SKM-1 (cell line): ENCODE measurements at regions not wholly inside any gene's neighbourhood (a gene's known extent, or its start where the extent isn't known, plus 50 kb on each side); places are given as distances from the start of the nearest gene placed in this dataset.

Source experiments
- DNase-seq: peaks from one replicate; lab custom pipeline; 2025; ENCODE audit not compliant: unreplicated experiment; lab: John Stamatoyannopoulos, UW

GRCh38 chr20:24738058-24738775, 210.9 kb upstream of the CST7 start:
- no peak for DNase-seq

GRCh38 chr20:24738981-24739633, 210.0 kb upstream of the CST7 start:
- no peak for DNase-seq

- DNase-seq: no peak
These were observed 209.3 kb upstream of the CST7 start for GRCh38 chr20:24739746-24740145.

- no peak for DNase-seq
These were observed 207.5 kb upstream of the CST7 start for GRCh38 chr20:24741493-24742072.

- no peak for DNase-seq
These were observed 206.6 kb upstream of the CST7 start for GRCh38 chr20:24742436-24742835.

- DNase-seq: no peak
These were observed 206.1 kb upstream of the CST7 start for GRCh38 chr20:24742989-24743388.

- no peak for DNase-seq
These were observed 205.4 kb upstream of the CST7 start for GRCh38 chr20:24743641-24744040.

GRCh38 chr20:24744747-24745146, 204.3 kb upstream of the CST7 start:
- DNase-seq: no peak

GRCh38 chr20:24745206-24745605, 203.9 kb upstream of the CST7 start:
- DNase-seq: no peak

- DNase-seq: no peak
These were observed 203.3 kb upstream of the CST7 start for GRCh38 chr20:24745617-24746350.

- DNase-seq: no peak
These were observed 202.8 kb upstream of the CST7 start for GRCh38 chr20:24746351-24746685.

- no peak for DNase-seq
These were observed 201.9 kb upstream of the CST7 start for GRCh38 chr20:24747010-24747712.

- DNase-seq: no peak
These were observed 201.0 kb upstream of the CST7 start for GRCh38 chr20:24747881-24748595.

- no peak for DNase-seq
These were observed 197.5 kb upstream of the CST7 start for GRCh38 chr20:24751551-24751950.

- no peak for DNase-seq
These were observed 196.5 kb upstream of the CST7 start for GRCh38 chr20:24752612-24753011.

- DNase-seq: no peak
These were observed 195.9 kb upstream of the CST7 start for GRCh38 chr20:24753130-24753529.

- DNase-seq: no peak
These were observed 194.4 kb upstream of the CST7 start for GRCh38 chr20:24754691-24755090.

- DNase-seq: no peak
These were observed 193.6 kb upstream of the CST7 start for GRCh38 chr20:24755411-24755922.

- no peak for DNase-seq
These were observed 192.6 kb upstream of the CST7 start for GRCh38 chr20:24756292-24757025.
